ENCODE measurements at regions not wholly inside any gene's neighbourhood (a gene's known extent, or its start where the extent isn't known, plus 50 kb on each side); places are given as distances from the start of the nearest gene placed in this dataset.

GRCh38 chr11:86157797-86158378 is 86.7 kb upstream of the EED start:
- Histone ChIP-seq H3K9me3 (ENCODE audit: control insufficient read depth in 1 of 2, insufficient read depth in 1 of 2, low read length in 2 of 2) (no peaks in the 10 kb centered on the region), H3K27ac (ENCODE audit: low read depth in 1 of 2, low read length in 2 of 2) (no peak overlapping the region), H3K36me3 (ENCODE audit: insufficient read depth, low read length) (no peaks in the 10 kb centered on the region), H3K4me1 (ENCODE audit: insufficient read depth, low read length) (no peaks in the 10 kb centered on the region), H3K27me3 (ENCODE audit: control insufficient read depth in 1 of 2, insufficient read depth in 2 of 2, low read length in 2 of 2) (no peaks in the 10 kb centered on the region), H3K4me3 (ENCODE audit: low read length) (no peak overlapping the region)
- CTCF ChIA-PET: no interaction called here
- no peak for TF ChIP-seq CTCF (IDR thresholded peaks at IDR 0.05)
- H3K4me1 Mint-ChIP-seq (ENCODE audit: low read depth): no peaks in the 10 kb centered on the region
- H3K9me3 Mint-ChIP-seq: no peaks in the 10 kb centered on the region
- no peak overlapping the region for H3K4me3 Mint-ChIP-seq
- no peaks in the 10 kb centered on the region for H3K36me3 Mint-ChIP-seq (ENCODE audit: low read depth)
- H3K27ac Mint-ChIP-seq: no peak overlapping the region
- intact Hi-C loops (cut with DNase I, micrococcal nuclease): no loop called here
- POLR2A ChIA-PET: no interaction called here
- no peaks in the 10 kb centered on the region for H3K27me3 Mint-ChIP-seq
- no peak for DNase-seq
- ATAC-seq (ENCODE audit: poor library complexity): no peak

- H3K36me3 Mint-ChIP-seq (ENCODE audit: low read depth): no peaks in the 10 kb centered on the region
- CTCF ChIA-PET: no interaction called here
- DNase-seq (no peak), ATAC-seq (ENCODE audit: poor library complexity) (no peak)
- intact Hi-C loops (cut with DNase I, micrococcal nuclease): no loop called here
- H3K9me3 ChIP-seq (ENCODE audit: control insufficient read depth in 1 of 2, insufficient read depth in 1 of 2, low read length in 2 of 2): no peaks in the 10 kb centered on the region
- H3K27me3 ChIP-seq (ENCODE audit: control insufficient read depth in 1 of 2, insufficient read depth in 2 of 2, low read length in 2 of 2): no peaks in the 10 kb centered on the region
- H3K9me3 Mint-ChIP-seq: no peaks in the 10 kb centered on the region
- H3K4me1 ChIP-seq (ENCODE audit: insufficient read depth, low read length): peaks cover 11% of the 10 kb centered on the region
- H3K4me3 ChIP-seq (ENCODE audit: low read length): no peak overlapping the region
- H3K4me1 Mint-ChIP-seq (ENCODE audit: low read depth): peaks cover 10% of the 10 kb centered on the region
- no peak overlapping the region for H3K27ac Mint-ChIP-seq
- H3K27me3 Mint-ChIP-seq: no peaks in the 10 kb centered on the region
- no peak for TF ChIP-seq CTCF (IDR thresholded peaks at IDR 0.05)
- H3K4me3 Mint-ChIP-seq: no peak overlapping the region
- no peaks in the 10 kb centered on the region for H3K36me3 ChIP-seq (ENCODE audit: insufficient read depth, low read length)
- no peak overlapping the region for H3K27ac ChIP-seq (ENCODE audit: low read depth in 1 of 2, low read length in 2 of 2)
- POLR2A ChIA-PET: no interaction called here
Measured at GRCh38 chr11:86156397-86156955, 87.6 kb upstream of the PICALM start.

- no peak for ATAC-seq (ENCODE audit: poor library complexity)
- Mint-ChIP-seq H3K4me3 (no peak overlapping the region), H3K9me3 (no peaks in the 10 kb centered on the region), H3K36me3 (ENCODE audit: low read depth) (no peaks in the 10 kb centered on the region), H3K27me3 (no peaks in the 10 kb centered on the region), H3K27ac (no peak overlapping the region), H3K4me1 (ENCODE audit: low read depth) (peaks cover 20% of the 10 kb centered on the region)
- TF ChIP-seq CTCF (IDR thresholded peaks at IDR 0.05): no peak
- no peak for DNase-seq
- peaks cover 20% of the 10 kb centered on the region for H3K4me1 ChIP-seq (ENCODE audit: insufficient read depth, low read length)
- intact Hi-C loops (cut with DNase I, micrococcal nuclease): no loop called here
- no peak overlapping the region for H3K4me3 ChIP-seq (ENCODE audit: low read length)
- H3K36me3 ChIP-seq (ENCODE audit: insufficient read depth, low read length): no peaks in the 10 kb centered on the region
- ChIA-PET POLR2A (no interaction called here), CTCF (no interaction called here)
- no peaks in the 10 kb centered on the region for H3K27me3 ChIP-seq (ENCODE audit: control insufficient read depth in 1 of 2, insufficient read depth in 2 of 2, low read length in 2 of 2)
- H3K27ac ChIP-seq (ENCODE audit: low read depth in 1 of 2, low read length in 2 of 2): no peak overlapping the region
- H3K9me3 ChIP-seq (ENCODE audit: control insufficient read depth in 1 of 2, insufficient read depth in 1 of 2, low read length in 2 of 2): no peaks in the 10 kb centered on the region
Measured at GRCh38 chr11:86155200-86155844, 86.4 kb upstream of the PICALM start.
